ENCODE measurements at regions not wholly inside any gene's neighbourhood (a gene's known extent, or its start where the extent isn't known, plus 50 kb on each side); places are given as distances from the start of the nearest gene placed in this dataset.
"Not testable (repeated sequence)": the region's sequence is repeated elsewhere in the genome, so short reads cannot be mapped to it uniquely, and the experiment has no call there.

GRCh38 chr4:53886090-53886489 is 178.3 kb downstream of the CHIC2 start:
- H3K36me3 Mint-ChIP-seq (ENCODE audit: unreplicated experiment) = no peaks in the 10 kb centered on the region
- H3K4me3 Mint-ChIP-seq (ENCODE audit: unreplicated experiment) = no peak overlapping the region
- H3K9me3 Mint-ChIP-seq (ENCODE audit: unreplicated experiment) = peaks cover 11% of the 10 kb centered on the region
- no peak for TF ChIP-seq CTCF (IDR thresholded peaks at IDR 0.05)
- H3K4me1 Mint-ChIP-seq (ENCODE audit: unreplicated experiment) = peaks cover 49% of the 10 kb centered on the region
- no peak overlapping the region for H3K27ac Mint-ChIP-seq (ENCODE audit: unreplicated experiment)
- no peak for DNase-seq (ENCODE audit: extremely low spot score, unreplicated experiment)
- H3K27me3 Mint-ChIP-seq (ENCODE audit: unreplicated experiment) = no peaks in the 10 kb centered on the region

GRCh38 chr4:53885668-53886067 is 178.7 kb downstream of the CHIC2 start:
- Mint-ChIP-seq H3K4me1 (ENCODE audit: unreplicated experiment) (peaks cover 47% of the 10 kb centered on the region), H3K36me3 (ENCODE audit: unreplicated experiment) (no peaks in the 10 kb centered on the region), H3K9me3 (ENCODE audit: unreplicated experiment) (peaks cover 11% of the 10 kb centered on the region), H3K4me3 (ENCODE audit: unreplicated experiment) (no peak overlapping the region), H3K27ac (ENCODE audit: unreplicated experiment) (peak overlapping the region; percentile 44), H3K27me3 (ENCODE audit: unreplicated experiment) (no peaks in the 10 kb centered on the region)
- no peak for DNase-seq (ENCODE audit: extremely low spot score, unreplicated experiment)
- no peak for TF ChIP-seq CTCF (IDR thresholded peaks at IDR 0.05)

GRCh38 chr4:53877096-53877495 is 187.3 kb downstream of the CHIC2 start:
- H3K4me1 Mint-ChIP-seq (ENCODE audit: unreplicated experiment); H3K4me3 Mint-ChIP-seq (ENCODE audit: unreplicated experiment); DNase-seq (ENCODE audit: extremely low spot score, unreplicated experiment); H3K27me3 Mint-ChIP-seq (ENCODE audit: unreplicated experiment); H3K36me3 Mint-ChIP-seq (ENCODE audit: unreplicated experiment); H3K27ac Mint-ChIP-seq (ENCODE audit: unreplicated experiment); H3K9me3 Mint-ChIP-seq (ENCODE audit: unreplicated experiment): not testable (repeated sequence)

GRCh38 chr4:53866055-53866454 is 198.3 kb downstream of the CHIC2 start:
- Mint-ChIP-seq H3K4me1 (ENCODE audit: unreplicated experiment) (peaks cover 40% of the 10 kb centered on the region), H3K4me3 (ENCODE audit: unreplicated experiment) (no peak overlapping the region), H3K27me3 (ENCODE audit: unreplicated experiment) (no peaks in the 10 kb centered on the region), H3K27ac (ENCODE audit: unreplicated experiment) (no peak overlapping the region), H3K36me3 (ENCODE audit: unreplicated experiment) (no peaks in the 10 kb centered on the region), H3K9me3 (ENCODE audit: unreplicated experiment) (no peaks in the 10 kb centered on the region)
- no peak for TF ChIP-seq CTCF (IDR thresholded peaks at IDR 0.05)
- DNase-seq (ENCODE audit: extremely low spot score, unreplicated experiment) = no peak

- Mint-ChIP-seq H3K36me3 (ENCODE audit: unreplicated experiment) (peaks cover 5% of the 10 kb centered on the region), H3K4me3 (ENCODE audit: unreplicated experiment) (no peak overlapping the region), H3K27me3 (ENCODE audit: unreplicated experiment) (no peaks in the 10 kb centered on the region), H3K27ac (ENCODE audit: unreplicated experiment) (no peak overlapping the region), H3K9me3 (ENCODE audit: unreplicated experiment) (peaks cover 7% of the 10 kb centered on the region), H3K4me1 (ENCODE audit: unreplicated experiment) (peaks cover 45% of the 10 kb centered on the region)
- TF ChIP-seq CTCF (IDR thresholded peaks at IDR 0.05) = no peak
- no peak for DNase-seq (ENCODE audit: extremely low spot score, unreplicated experiment)
Measured at GRCh38 chr4:53865054-53865453, 199.4 kb downstream of the CHIC2 start.

GRCh38 chr4:53863736-53864365 is 200.6 kb downstream of the CHIC2 start:
- peaks cover 12% of the 10 kb centered on the region for H3K9me3 Mint-ChIP-seq (ENCODE audit: unreplicated experiment)
- no peaks in the 10 kb centered on the region for H3K27me3 Mint-ChIP-seq (ENCODE audit: unreplicated experiment)
- peaks cover 12% of the 10 kb centered on the region for H3K36me3 Mint-ChIP-seq (ENCODE audit: unreplicated experiment)
- no peak for DNase-seq (ENCODE audit: extremely low spot score, unreplicated experiment)
- H3K4me3 Mint-ChIP-seq (ENCODE audit: unreplicated experiment) = no peak overlapping the region
- TF ChIP-seq CTCF (IDR thresholded peaks at IDR 0.05) = no peak
- H3K4me1 Mint-ChIP-seq (ENCODE audit: unreplicated experiment) = peaks cover 45% of the 10 kb centered on the region
- H3K27ac Mint-ChIP-seq (ENCODE audit: unreplicated experiment) = peak overlapping the region; percentile 91
